Naive thymus-derived CD8-positive, alpha-beta T cell (primary cell): ENCODE measurements at regions not wholly inside any gene's neighbourhood (a gene's known extent, or its start where the extent isn't known, plus 50 kb on each side); places are given as distances from the start of the nearest gene placed in this dataset.
"Not testable (repeated sequence)": the region's sequence is repeated elsewhere in the genome, so short reads cannot be mapped to it uniquely, and the experiment has no call there.

Source experiments
- ATAC-seq, 2 donors: fragments of 150-1000 bp; cut with Tn5 transposase in 1 of 2; sonication (Bioruptor Pico), chemical (Tn5 transposase) in 1 of 2; 1 replicate in 1 of 2; 2 replicates in 1 of 2; pipeline ENCODE4 v1.10.0; 2021; ENCODE audit warnings: mild to moderate bottlenecking in 2 of 2, moderate library complexity in 2 of 2
- POLR2A ChIA-PET: fragments of 350-600 bp; sonication (Branson Sonifier 250); formaldehyde crosslinking; loops from one replicate; lab custom pipeline; 2021; ENCODE audit warnings: antibody characterized with exemption; lab: Charles Lee
- DNase-seq, 10 donors: peaks; one replicate each; pipeline versions ENCODE4 v3.0.0 to v3.0.0-alpha.2; 2020 to 2022
- H3K27ac Mint-ChIP-seq, 10 donors: one replicate each; pipeline ENCODE4 v1.8.0; 2020 to 2022; ENCODE audit warnings: mild to moderate bottlenecking in 10 of 10, mixed read lengths in 10 of 10, moderate library complexity in 4 of 10, inconsistent platforms in 1 of 10
- H3K27me3 Mint-ChIP-seq, 5 donors: one replicate each; pipeline ENCODE4 v1.8.0; 2021 to 2022; ENCODE audit warnings: mixed read lengths in 5 of 5
- H3K36me3 Mint-ChIP-seq, 3 donors: one replicate each; pipeline ENCODE4 v1.8.0; 2020 to 2022; ENCODE audit warnings: mixed read lengths in 3 of 3, mild to moderate bottlenecking in 2 of 3, inconsistent platforms in 1 of 3
- H3K4me1 Mint-ChIP-seq, 4 donors: one replicate each; pipeline ENCODE4 v1.8.0; 2021 to 2022; ENCODE audit warnings: mixed read lengths in 4 of 4
- H3K4me3 Mint-ChIP-seq, 10 donors: one replicate each; pipeline ENCODE4 v1.8.0; 2020 to 2022; ENCODE audit warnings: mild to moderate bottlenecking in 10 of 10, mixed read lengths in 10 of 10, moderate library complexity in 6 of 10, inconsistent platforms in 1 of 10
- H3K9me3 Mint-ChIP-seq, 9 donors: one replicate each; pipeline ENCODE4 v1.8.0; 2020 to 2022; ENCODE audit warnings: mixed read lengths in 9 of 9, mild to moderate bottlenecking in 3 of 9, inconsistent platforms in 1 of 9, moderate library complexity in 1 of 9

GRCh38 chr7:142632271-142633134, 116.8 kb upstream of the PRSS1 start:
- H3K4me1 Mint-ChIP-seq, result peaks cover 4 to 19% (median 9%) of the 10 kb centered on the region in 4 donors
- peak overlapping the region in 7 of 10 donors; percentile 58 to 91 (median 71) for H3K27ac Mint-ChIP-seq
- ATAC-seq, result peak; percentile 36 to 65
- no peaks in the 10 kb centered on the region for H3K36me3 Mint-ChIP-seq
- peak; percentile 29 to 76 (median 60) for DNase-seq
- H3K4me3 Mint-ChIP-seq, result peak overlapping the region in 3 of 10 donors; percentile 20 to 64 (median 34)
- no peaks in the 10 kb centered on the region for H3K9me3 Mint-ChIP-seq
- POLR2A ChIA-PET, result interaction anchor here (0.6 to 2.7 kb wide), 5 partner anchors 152 to 181 kb away, joined by 3 to 13 read pairs (median 3); no protein-coding TSS in a partner anchor
- peaks cover 0 to 6% (median 1%) of the 10 kb centered on the region in 5 donors for H3K27me3 Mint-ChIP-seq

DNA sequence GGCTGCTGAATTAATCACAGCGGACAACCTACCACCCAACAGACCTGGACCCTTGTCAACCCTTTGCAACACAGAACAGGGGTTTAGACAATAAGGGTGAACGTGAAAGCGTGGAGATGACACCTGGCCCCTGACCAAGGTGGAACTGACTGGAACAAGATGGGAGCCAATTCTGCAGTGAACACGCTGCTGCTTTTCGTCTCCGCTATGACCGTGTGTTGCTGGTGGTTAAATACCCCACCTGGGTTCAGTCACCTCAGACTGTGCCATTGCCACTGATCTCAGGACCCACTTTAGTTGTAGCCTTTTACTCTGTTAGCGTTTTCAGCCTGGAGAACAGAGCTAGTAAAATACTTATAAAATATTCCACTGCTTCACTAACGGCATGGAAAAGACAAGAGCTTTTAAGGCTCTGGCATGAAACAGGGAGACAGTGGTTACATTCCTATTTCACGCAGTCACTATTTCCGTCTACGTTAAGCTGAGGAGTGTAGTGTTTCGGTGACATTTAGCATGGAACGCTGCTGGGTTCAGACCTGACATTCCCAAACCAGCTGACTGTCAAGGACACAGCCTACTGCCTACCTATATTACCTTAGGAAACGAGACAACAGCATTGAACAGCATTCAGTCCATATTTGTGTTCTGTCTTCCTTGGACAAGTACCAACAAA, 119.5 kb upstream of the PRSS1 start:
- DNase-seq (no peak), ATAC-seq (no peak)
- H3K27ac Mint-ChIP-seq, result no peak overlapping the region
- no peaks in the 10 kb centered on the region for H3K9me3 Mint-ChIP-seq
- H3K4me3 Mint-ChIP-seq, result no peak overlapping the region
- peaks cover 4 to 10% (median 8%) of the 10 kb centered on the region in 4 donors for H3K4me1 Mint-ChIP-seq
- H3K27me3 Mint-ChIP-seq, result peaks cover 0 to 6% (median 1%) of the 10 kb centered on the region in 5 donors
- POLR2A ChIA-PET, result no interaction called here
- H3K36me3 Mint-ChIP-seq, result peaks cover 0 to 2% (median 0%) of the 10 kb centered on the region in 3 donors

- Mint-ChIP-seq H3K27me3 (peaks cover 0 to 6% (median 1%) of the 10 kb centered on the region in 5 donors), H3K9me3 (no peaks in the 10 kb centered on the region), H3K27ac (no peak overlapping the region), H3K36me3 (peaks cover 0 to 2% (median 0%) of the 10 kb centered on the region in 3 donors), H3K4me3 (no peak overlapping the region), H3K4me1 (peaks cover 4 to 10% (median 8%) of the 10 kb centered on the region in 4 donors)
- no peak for ATAC-seq
- DNase-seq, result no peak
- POLR2A ChIA-PET, result no interaction called here
Observed at GRCh38 chr7:142628945-142629344, 120.3 kb upstream of the PRSS1 start.

GRCh38 chr7:142627223-142627622, 122.0 kb upstream of the PRSS1 start:
- H3K27me3 Mint-ChIP-seq, ATAC-seq, DNase-seq, H3K4me1 Mint-ChIP-seq, H3K36me3 Mint-ChIP-seq, H3K9me3 Mint-ChIP-seq: not testable (repeated sequence)
- H3K27ac Mint-ChIP-seq, result peak overlapping the region in 6 of 10 donors; percentile 60 to 91 (median 76)
- H3K4me3 Mint-ChIP-seq, result peak overlapping the region in 9 of 10 donors; percentile 9 to 89 (median 72)
- POLR2A ChIA-PET, result interaction anchor here (0.7 to 2.5 kb wide), 4 partner anchors 157 to 183 kb away, joined by 3 to 19 read pairs (median 8); no protein-coding TSS in a partner anchor

DNA sequence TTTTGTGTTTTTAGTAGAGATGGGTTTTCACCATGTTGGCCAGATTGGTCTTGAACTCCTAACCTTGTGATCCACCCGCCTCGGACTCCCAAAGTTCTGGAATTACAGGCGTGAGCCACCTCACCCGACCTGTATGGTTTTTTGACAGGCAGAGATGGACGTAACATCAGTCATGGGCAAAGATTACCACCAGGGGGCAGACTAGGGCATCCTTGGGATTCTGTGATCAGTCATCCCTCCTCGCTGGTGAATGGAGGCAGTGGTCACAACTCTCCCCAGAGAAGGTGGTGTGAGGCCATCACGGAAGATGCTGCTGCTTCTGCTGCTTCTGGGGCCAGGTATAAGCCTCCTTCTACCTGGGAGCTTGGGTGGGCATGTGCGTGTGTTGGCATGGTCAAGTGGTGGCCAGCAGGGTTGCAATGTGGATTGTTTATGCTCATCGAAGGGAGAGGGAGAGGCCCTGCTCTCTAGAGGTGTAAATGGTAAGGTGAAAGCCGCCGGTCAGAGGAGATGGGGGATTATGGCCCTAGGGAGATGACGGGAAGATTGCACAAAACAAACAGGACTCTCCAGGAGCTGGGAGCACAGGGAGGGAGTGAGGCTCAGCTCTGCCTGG, 122.7 kb upstream of the PRSS1 start:
- peak overlapping the region; percentile 53 to 89 (median 69) for H3K4me3 Mint-ChIP-seq
- peaks cover 0 to 5% (median 1%) of the 10 kb centered on the region in 4 donors for H3K4me1 Mint-ChIP-seq
- ATAC-seq, result peak; percentile 74 to 81
- peaks cover 0 to 3% (median 0%) of the 10 kb centered on the region in 5 donors for H3K27me3 Mint-ChIP-seq
- H3K9me3 Mint-ChIP-seq, result no peaks in the 10 kb centered on the region
- H3K36me3 Mint-ChIP-seq, result peaks cover 0 to 2% (median 0%) of the 10 kb centered on the region in 3 donors
- POLR2A ChIA-PET, result interaction anchor here (0.7 to 2.5 kb wide), 3 partner anchors 158 to 184 kb away, joined by 7 to 19 read pairs (median 8); no protein-coding TSS in a partner anchor
- DNase-seq, result peak; percentile 32 to 80 (median 59)
- peak overlapping the region in 9 of 10 donors; percentile 61 to 95 (median 86) for H3K27ac Mint-ChIP-seq

DNA sequence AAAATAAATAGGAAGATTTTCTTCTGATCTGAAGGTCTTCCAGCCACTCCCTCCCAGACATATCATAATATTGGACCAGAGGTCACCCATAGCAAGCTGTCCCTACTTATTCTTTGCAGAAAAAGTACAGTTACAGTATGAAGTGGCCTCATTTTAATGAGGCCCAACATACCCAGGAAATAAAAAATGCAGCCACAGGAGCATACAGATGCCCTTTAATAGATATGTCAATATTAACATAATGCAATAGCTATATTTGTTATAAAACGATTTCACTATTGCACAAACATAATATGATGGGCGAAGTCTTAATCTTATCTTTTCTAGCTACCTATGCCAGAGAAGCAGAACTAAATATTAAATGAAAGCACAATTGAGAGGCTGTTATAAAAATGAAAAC, 124.1 kb upstream of the PRSS1 start:
- POLR2A ChIA-PET, H3K27ac Mint-ChIP-seq, ATAC-seq: not testable (repeated sequence)

DNA sequence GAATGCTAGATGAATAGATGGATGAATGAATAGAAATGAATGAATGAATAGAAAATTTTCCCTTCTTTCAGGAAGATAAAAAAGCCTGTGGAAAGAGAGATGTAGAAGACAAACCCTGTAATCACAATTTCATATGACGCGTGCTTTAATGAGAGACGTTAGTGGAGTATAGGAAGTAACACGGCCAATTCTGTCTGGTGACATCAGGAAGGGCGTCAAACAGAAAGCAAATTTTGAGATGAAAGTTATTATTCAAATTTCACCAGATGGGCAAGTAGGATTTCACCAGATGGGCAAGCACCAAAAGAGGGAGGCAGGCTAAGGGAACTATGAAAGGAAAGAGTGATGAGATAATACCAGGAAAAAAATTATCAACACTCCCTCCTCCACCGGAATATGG, 128.9 kb upstream of the PRSS1 start:
- Mint-ChIP-seq H3K36me3 (no peaks in the 10 kb centered on the region), H3K27ac (peak overlapping the region in 8 of 10 donors; percentile 20 to 85 (median 80)), H3K9me3 (no peaks in the 10 kb centered on the region), H3K4me1 (peaks cover 0 to 7% (median 0%) of the 10 kb centered on the region in 4 donors), H3K4me3 (peak overlapping the region in 2 of 10 donors; percentile 20 to 37), H3K27me3 (peaks cover 0 to 8% (median 0%) of the 10 kb centered on the region in 5 donors)
- DNase-seq (no peak), ATAC-seq (peak in 1 of 2 donors; percentile 18)
- POLR2A ChIA-PET, result interaction anchor here (2.7 kb wide), 1 partner anchor 177 kb away, joined by 20 read pairs; no protein-coding TSS in a partner anchor

More for the DNA sequence above, 124.1 kb upstream of the PRSS1 start:
- not testable (repeated sequence) for H3K9me3 Mint-ChIP-seq, H3K36me3 Mint-ChIP-seq, H3K27me3 Mint-ChIP-seq, H3K4me3 Mint-ChIP-seq, DNase-seq, H3K4me1 Mint-ChIP-seq

GRCh38 chr7:142618655-142619351, 130.5 kb upstream of the PRSS1 start:
- H3K4me1 Mint-ChIP-seq, result peaks cover 0 to 7% (median 0%) of the 10 kb centered on the region in 4 donors
- DNase-seq (no peak), ATAC-seq (peak; percentile 32 to 49)
- POLR2A ChIA-PET, result interaction anchor here (1.5 to 2.7 kb wide), 4 partner anchors 169 to 190 kb away, joined by 4 to 20 read pairs (median 12); no protein-coding TSS in a partner anchor
- peak overlapping the region; percentile 6 to 81 (median 70) for H3K4me3 Mint-ChIP-seq
- H3K27ac Mint-ChIP-seq, result peak overlapping the region in 8 of 10 donors; percentile 22 to 91 (median 79)
- no peaks in the 10 kb centered on the region for H3K36me3 Mint-ChIP-seq
- peaks cover 0 to 8% (median 2%) of the 10 kb centered on the region in 5 donors for H3K27me3 Mint-ChIP-seq
- no peaks in the 10 kb centered on the region for H3K9me3 Mint-ChIP-seq

DNA sequence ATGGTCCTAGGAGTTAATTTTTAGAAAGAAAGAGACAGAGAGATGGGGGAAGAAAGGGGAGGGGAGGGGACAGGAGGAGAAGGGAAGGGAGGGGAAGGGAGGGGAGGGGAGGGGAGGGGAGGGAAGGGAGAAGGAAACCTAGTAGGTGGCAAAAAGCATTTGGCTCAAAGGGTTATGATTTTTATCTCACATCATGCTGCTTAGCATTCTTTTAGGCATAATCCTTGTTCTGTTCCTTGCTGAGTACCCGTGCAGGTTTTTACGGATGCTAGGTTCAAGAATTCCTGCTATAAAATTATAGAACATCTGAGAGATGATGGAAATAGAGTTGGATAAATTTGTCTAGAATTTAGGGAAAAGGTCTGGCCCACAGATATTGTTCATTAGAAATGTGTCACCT, 132.4 kb upstream of the PRSS1 start:
- no peak for ATAC-seq
- no peaks in the 10 kb centered on the region for H3K9me3 Mint-ChIP-seq
- peaks cover 0 to 7% (median 0%) of the 10 kb centered on the region in 4 donors for H3K4me1 Mint-ChIP-seq
- peak overlapping the region in 5 of 10 donors; percentile 42 to 87 (median 59) for H3K27ac Mint-ChIP-seq
- peaks cover 0 to 8% (median 3%) of the 10 kb centered on the region in 5 donors for H3K27me3 Mint-ChIP-seq
- H3K4me3 Mint-ChIP-seq, result peak overlapping the region in 9 of 10 donors; percentile 50 to 82 (median 71)
- DNase-seq, result no peak
- no peaks in the 10 kb centered on the region for H3K36me3 Mint-ChIP-seq
- POLR2A ChIA-PET, result interaction anchor here (2.2 to 3.0 kb wide), 3 partner anchors 172 to 191 kb away, joined by 7 to 21 read pairs (median 17); no protein-coding TSS in a partner anchor

DNA sequence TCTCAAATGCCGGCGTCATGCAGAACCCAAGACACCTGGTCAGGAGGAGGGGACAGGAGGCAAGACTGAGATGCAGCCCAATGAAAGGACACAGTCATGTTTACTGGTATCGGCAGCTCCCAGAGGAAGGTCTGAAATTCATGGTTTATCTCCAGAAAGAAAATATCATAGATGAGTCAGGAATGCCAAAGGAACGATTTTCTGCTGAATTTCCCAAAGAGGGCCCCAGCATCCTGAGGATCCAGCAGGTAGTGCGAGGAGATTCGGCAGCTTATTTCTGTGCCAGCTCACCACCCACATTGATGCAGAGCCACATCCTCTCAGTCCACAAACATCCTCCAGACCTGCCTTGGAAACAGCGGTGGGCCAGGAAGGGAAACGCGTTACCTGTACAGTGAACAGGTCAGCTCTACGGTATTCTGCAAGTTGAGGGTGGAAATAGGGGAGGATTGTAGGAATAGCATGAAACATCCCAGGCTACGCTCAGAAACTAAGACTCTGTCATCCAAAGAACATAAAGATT, 133.1 kb upstream of the PRSS1 start:
- H3K27ac Mint-ChIP-seq, result peak overlapping the region; percentile 37 to 92 (median 76)
- peak overlapping the region; percentile 50 to 82 (median 70) for H3K4me3 Mint-ChIP-seq
- H3K36me3 Mint-ChIP-seq, result no peaks in the 10 kb centered on the region
- POLR2A ChIA-PET, result interaction anchor here (1.2 to 3.0 kb wide), 4 partner anchors 173 to 192 kb away, joined by 3 to 21 read pairs (median 12); no protein-coding TSS in a partner anchor
- DNase-seq (no peak), ATAC-seq (peak in 1 of 2 donors; percentile 42)
- H3K9me3 Mint-ChIP-seq, result no peaks in the 10 kb centered on the region
- peaks cover 0 to 8% (median 0%) of the 10 kb centered on the region in 4 donors for H3K4me1 Mint-ChIP-seq
- peaks cover 0 to 8% (median 3%) of the 10 kb centered on the region in 5 donors for H3K27me3 Mint-ChIP-seq

DNA sequence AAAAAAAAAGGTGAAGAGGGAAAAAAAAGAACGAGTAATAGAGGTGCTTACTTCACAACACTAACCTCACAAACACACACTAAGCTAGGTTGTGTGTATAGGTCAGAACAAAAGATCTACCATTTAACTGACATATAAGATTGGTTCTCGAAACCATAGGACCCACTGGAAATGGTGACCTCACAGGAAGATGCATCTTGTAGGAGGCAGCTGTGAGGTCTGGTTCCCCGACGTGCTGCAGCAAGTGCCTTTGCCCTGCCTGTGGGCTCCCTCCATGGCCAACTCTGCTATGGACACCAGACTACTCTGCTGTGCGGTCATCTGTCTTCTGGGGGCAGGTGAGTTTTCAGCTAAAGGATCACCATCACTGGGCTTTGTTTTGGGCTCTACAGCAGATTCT, 133.8 kb upstream of the PRSS1 start:
- ATAC-seq (peak in 1 of 2 donors; percentile 29), DNase-seq (no peak)
- H3K4me3 Mint-ChIP-seq, result peak overlapping the region; percentile 38 to 82 (median 70)
- H3K36me3 Mint-ChIP-seq, result no peaks in the 10 kb centered on the region
- H3K4me1 Mint-ChIP-seq, result peaks cover 0 to 8% (median 0%) of the 10 kb centered on the region in 4 donors
- peak overlapping the region; percentile 41 to 92 (median 76) for H3K27ac Mint-ChIP-seq
- POLR2A ChIA-PET, result interaction anchor here (1.2 to 3.0 kb wide), 4 partner anchors 173 to 193 kb away, joined by 3 to 21 read pairs (median 12); no protein-coding TSS in a partner anchor
- peaks cover 0 to 6% (median 3%) of the 10 kb centered on the region in 5 donors for H3K27me3 Mint-ChIP-seq
- no peaks in the 10 kb centered on the region for H3K9me3 Mint-ChIP-seq
